ENCODE measurements at regions not wholly inside any gene's neighbourhood (a gene's known extent, or its start where the extent isn't known, plus 50 kb on each side); places are given as distances from the start of the nearest gene placed in this dataset.

DNA sequence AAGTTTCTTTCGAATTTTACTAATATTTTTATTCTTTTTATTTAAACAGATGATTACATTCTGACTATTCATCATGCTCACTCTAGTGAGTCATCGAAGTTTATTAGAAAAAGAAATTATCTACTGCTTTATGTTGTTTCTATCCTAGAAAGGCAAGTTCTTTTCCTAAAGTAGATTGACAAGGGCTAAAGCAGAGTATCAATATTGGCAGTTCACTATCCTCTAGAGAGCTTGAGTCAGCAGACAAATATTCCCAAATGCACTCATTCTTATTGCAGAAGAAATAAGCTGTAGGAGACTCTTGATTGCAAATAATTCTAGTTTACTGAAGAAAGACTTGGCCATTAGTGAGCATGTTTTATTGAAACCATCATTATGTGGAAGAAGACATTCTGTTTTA is 911.8 kb downstream of the CENPC start:
- TF ChIP-seq POLR2AphosphoS5 (IDR thresholded peaks at IDR 0.05): no peak
- TF ChIP-seq, protein P1, sequence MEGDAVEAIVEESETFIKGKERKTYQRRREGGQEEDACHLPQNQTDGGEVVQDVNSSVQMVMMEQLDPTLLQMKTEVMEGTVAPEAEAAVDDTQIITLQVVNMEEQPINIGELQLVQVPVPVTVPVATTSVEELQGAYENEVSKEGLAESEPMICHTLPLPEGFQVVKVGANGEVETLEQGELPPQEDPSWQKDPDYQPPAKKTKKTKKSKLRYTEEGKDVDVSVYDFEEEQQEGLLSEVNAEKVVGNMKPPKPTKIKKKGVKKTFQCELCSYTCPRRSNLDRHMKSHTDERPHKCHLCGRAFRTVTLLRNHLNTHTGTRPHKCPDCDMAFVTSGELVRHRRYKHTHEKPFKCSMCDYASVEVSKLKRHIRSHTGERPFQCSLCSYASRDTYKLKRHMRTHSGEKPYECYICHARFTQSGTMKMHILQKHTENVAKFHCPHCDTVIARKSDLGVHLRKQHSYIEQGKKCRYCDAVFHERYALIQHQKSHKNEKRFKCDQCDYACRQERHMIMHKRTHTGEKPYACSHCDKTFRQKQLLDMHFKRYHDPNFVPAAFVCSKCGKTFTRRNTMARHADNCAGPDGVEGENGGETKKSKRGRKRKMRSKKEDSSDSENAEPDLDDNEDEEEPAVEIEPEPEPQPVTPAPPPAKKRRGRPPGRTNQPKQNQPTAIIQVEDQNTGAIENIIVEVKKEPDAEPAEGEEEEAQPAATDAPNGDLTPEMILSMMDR (IDR thresholded peaks at IDR 0.05): no peak
- no peak for TF ChIP-seq EP300 (IDR thresholded peaks at IDR 0.05)
- TF ChIP-seq POLR2A (IDR thresholded peaks at IDR 0.05): no peak
